HPDE6-E6E7 (cell line): ENCODE measurements at regions not wholly inside any gene's neighbourhood (a gene's known extent, or its start where the extent isn't known, plus 50 kb on each side); places are given as distances from the start of the nearest gene placed in this dataset.

Experiments used
- DNase-seq: peaks from one replicate; pipeline ENCODE4 v3.0.0; 2011; ENCODE audit warnings: missing footprints; ENCODE audit errors: extremely low spot score

DNA sequence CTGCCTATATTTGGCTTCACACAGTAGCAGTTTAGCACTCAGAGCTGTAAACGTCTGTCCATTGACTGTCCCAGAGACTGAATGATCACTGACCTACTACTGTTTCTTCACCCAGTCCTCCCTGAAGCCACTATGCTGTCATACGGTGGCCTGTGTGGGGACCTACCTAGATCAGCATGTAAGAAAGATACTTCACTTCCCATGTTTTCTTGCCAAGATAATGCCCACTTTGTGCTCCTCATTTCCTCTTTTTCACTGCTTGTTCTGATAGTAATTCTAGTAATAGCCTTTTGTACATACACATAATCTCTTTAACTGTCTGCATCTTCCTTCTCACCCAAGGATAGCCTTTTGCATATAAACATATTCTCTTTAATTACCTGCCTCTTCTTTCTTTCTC is 109.9 kb upstream of the TIAM2 start:
- DNase-seq, result no peak

DNA sequence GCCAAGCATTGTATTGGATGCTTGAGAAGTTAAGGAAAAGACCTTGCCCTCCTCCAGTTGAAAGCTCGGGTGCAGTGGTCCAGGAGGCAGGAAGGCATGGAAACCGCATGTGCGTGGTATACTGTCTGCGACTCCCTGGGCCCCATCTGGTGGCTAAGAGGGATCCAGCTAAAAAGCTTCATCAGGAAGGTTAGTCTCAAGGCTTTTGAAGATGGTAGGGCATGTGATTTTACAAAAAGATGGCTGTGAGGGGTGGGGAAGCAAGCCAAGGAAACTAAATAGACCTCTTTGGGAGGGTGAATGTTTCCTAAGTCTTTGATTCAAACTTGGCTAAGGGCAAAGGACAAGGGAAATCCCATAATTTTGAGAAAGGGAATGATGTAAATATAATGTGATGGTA is 109.1 kb upstream of the TIAM2 start:
- DNase-seq, result no peak

DNA sequence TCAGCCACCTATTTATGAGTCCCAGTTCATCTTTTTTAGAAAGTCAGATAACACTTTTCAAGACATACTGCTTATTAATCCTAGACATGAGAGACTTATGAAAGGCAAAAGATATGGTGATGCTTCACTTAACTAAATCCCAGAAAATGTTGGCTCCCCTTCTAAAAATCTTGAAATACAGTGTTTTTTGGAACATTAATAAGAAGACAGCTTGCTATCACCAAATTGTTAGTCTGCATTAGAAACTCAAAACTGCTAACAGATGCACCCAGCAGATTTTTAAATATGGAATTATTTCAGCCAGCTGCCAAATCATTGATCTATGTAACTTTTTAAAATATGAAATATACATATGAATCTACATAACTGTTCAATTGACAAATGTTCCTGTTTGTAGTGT is 108.6 kb upstream of the TIAM2 start:
- no peak for DNase-seq

DNA sequence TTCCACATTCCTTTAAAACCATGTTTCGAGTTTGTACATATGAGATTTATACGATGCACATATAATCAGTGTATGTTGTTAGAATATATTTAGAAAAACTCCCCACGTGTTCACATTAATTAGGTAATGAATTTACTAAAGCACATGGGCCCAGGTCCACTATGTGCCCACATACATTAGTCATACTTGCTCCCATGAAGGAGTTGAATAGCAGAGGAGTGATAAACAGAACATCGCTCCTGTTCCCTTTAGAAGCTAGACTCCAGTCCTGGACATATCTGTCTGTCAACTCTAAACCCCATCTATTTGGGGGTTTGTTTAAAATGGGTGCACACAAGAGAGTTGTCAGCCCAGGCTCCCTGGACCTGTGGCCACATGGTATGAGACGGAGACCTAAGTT is 108.1 kb upstream of the TIAM2 start:
- no peak for DNase-seq

DNA sequence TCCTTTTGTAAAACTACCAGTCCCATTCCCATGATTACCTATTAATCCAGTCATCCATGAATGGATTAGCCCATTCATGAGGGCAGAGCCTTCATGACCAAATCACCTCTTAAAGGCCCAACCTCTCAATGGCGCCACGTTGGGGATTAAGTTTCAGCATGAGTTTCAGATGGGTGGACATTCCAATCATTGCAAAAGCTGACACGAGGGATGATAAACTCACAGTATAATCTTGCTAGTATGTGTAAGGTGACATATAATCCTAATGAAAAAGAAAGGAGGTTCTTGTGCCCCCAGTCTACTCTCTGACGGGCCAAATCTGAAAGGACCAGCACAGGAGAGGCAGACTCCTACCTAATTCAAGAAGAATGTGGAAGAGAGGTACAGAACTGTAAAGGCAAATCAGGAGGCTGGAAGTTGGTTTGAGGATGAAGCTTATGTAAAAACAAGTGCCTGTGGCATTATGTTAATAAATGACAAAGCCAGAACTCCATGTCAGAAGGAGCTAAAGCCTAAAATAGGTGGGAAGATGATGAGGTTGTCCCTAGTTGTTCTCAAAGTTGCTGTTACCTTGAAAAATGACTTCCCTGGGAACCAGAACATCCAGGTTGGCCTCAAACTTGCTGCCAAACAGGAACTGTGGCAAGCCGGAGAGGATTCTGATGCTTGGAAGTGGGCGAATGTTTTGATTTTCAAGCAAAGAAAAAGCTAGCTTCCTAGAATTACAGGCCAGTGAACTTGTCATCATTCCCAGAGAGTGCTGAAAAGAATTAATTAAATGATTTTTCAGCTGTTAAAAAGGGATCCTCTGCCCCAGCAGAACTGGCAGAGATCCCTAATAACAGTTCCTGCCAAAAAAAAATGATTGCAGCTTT is 106.5 kb upstream of the TIAM2 start:
- DNase-seq, result no peak

DNA sequence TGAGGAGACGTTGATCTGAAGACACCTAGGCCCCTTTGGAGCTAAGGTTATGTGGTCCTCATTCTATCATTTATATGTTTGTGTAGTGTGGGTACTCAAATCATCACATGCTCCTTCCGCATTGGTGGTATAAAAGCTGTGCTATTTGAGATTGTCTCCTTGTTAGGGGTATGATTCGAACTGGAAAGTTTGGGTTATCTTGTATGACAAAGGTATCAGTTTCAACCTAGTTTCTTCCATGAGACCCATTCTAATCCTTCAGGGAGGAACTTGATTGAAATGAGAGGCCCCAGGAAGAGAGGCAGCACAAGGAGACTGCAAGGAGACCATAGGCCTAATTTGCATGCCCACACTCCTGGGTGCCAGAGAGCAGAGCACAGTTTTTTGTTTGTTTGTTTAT is 104.2 kb upstream of the TIAM2 start:
- no peak for DNase-seq

DNA sequence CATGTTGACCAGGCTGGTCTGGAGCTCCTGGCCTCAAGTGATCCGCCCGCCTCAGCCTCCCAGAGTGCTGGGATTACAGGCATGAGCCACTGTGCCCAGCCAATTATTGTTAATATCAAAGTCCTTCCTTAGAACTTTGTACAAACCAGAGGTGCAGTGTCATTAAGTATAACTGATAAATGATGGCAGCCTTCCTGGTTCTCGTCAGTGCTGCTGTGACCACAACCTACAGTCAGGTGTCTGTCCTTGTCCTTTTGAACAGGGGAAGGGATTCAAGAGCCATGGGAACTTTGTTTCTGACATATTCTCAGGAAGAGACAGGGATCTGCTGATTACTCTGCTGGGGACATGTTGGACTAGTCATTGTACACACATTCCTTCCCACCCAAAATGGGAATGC is 103.2 kb upstream of the TIAM2 start:
- no peak for DNase-seq

DNA sequence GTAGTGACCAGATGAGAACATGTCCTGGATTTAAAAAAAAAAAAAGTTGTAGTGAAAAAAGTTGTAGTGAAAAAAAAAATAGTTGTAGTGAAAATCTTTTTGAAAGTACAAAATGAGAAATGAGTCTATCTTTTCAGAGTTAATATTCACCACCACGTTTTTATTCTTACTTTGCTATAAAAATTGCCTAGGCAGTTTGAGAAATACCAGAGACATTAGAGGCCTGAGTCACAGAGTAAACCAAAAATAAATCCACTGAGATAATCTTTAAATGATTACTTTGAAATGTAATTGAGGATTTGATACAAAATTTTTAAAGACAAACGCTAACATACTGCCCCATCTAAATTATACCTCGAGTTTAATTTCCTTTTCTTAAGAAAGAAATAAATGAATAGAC is 101.2 kb upstream of the TIAM2 start:
- no peak for DNase-seq

DNA sequence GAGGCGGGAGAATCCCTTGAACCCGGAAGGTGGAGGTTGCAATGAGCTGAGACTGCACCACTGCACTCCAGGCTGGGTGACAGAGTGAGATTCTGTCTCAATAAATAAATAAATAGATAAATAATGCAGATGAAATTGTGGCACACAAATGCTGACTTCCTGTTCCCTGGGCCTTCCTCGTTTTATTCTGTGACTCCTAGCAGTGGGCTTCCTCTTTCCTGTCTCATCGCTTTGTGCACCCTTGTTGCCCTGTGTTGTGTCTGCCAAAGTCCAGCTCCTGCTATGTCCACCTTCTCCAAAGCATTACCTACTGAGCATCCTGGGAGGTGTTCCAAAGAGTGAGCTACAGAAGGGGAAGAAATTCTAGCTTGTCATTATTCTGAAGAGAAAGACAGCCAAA is 100.2 kb upstream of the TIAM2 start:
- no peak for DNase-seq

DNA sequence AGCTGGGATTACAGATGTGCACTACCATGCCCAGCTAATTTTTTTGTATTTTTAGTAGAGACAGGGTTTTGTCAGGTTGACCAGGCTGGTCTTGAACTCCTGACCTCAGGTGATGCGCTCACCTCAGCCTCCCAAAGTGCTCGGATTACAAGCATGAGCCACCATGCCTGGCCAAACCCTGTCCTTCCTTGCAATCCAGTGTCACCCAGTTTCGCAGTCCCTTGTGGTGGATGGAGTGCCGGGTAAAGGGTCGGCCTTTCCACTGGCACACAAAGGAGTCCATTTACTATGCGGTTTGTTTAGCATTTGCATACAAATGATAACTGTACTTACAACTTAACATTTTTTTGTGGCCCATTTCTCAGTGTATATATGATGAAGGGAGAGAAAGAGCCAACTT is 99.3 kb upstream of the TIAM2 start:
- DNase-seq, result no peak

DNA sequence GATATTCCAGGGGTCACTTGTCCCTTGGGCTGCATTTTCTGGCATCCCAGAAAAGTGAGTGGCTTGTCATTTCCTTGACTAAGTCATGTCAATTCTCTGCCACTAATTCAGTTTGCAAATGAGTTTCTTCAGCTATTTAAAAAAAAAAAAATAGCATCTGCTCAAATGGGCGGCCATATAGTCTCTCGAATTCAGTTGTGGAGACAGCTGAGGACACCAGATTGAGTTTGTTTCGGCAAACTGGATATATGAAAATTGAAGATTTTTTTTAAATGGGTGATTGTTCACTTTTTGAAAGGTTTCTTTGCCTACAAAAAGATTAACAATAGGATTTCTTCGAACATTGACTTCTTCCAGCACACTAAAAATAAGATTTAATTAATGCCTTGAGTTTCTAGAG is 96.3 kb upstream of the TIAM2 start:
- no peak for DNase-seq

DNA sequence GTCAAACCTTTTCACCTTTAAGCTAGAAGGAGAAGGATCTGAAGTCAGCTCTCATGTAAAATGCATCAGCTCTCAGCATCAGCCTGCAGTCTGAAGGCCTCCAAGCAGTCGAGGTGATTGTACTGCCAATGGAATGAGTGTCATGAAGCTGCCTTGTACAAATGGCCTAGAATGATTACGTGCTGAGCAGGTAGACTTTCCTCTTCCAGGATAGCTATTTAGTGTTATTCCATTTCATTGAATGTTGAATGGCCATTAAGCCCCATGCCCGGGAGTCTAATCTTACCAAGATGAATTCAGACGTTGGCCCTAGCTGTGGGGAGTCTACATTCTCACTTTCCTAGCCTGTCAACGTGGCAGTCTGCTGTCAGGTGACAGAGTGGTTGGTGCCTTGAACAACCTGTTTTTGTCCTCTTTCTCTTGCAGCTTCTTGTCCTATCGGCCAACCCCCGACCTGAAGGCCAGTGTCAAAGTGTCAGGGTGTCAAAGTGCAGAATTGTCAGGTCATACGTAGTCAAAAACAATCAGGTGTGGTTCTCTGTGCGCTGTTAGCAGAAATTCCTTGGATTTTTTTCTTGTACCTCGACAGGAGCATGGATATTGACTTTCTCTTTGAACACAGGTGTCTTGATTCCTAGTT is 95.2 kb upstream of the TIAM2 start:
- no peak for DNase-seq

DNA sequence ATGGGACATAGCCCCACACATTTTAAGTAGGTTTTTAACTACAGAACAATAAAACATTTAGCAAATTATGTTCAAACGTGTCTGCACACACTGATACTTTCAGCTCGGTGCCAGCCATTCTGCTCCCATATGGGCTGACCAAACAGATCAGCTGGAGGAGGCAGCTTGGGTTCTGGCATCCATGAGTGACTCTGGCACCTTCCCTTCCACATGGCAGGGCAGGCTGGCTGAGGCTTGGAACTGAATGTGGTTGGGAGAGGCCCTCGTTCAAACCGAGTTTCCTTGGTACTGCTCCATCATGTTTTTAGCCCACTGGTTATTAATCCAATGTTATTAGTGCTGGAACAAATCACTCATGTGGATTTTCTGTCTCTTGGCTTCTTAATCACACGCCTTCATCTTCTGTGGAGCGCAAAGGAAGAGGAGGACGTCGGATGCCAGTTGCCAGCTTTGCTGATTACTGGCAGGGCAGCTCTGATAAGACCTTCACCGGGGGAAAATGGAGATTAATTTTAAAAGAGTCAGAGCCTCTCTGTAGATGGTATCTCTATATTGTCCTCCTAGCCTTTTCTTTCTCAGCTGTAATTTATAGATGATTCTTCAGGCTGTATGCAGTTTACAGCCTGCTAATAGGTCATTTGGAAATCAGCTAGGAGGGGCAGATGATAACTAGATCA is 93.1 kb upstream of the TIAM2 start:
- DNase-seq, result no peak

DNA sequence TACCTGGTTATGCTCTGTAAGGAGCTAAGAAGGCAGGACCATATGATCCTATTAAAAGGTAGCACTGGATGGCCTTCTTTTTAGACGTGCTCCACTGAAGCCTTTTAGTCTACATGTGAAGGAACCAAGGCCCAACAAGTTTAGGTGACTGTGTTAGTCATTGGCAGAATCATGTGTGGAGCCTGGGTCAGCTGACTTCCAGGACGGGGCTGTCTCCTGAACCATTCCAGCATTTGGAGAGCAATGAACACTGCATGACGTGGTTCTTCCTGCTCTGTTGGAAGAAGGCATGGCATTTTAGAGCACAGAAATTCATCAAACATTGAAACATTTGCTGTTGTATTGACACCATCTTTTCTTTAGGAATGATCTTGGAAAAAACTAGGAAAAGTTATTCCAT is 87.8 kb upstream of the TIAM2 start:
- no peak for DNase-seq

DNA sequence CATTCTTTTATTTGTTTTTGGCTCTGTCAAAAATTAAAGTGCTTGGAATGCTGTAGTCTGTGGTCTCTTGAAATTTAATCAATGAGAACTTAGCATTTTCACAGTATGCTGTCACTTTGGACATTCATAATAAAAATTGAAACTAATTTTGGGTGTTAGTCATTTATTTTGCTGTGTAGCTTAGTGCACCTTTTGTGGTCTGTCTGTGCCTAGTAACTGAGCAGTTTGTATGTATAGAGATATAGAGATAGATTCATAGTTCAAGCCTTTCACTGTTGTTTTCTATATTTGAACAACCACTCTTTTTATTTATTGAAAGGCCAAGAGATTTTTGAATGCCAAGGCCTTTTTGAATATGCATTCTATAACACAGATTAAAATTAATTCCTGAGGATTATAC is 86.4 kb upstream of the TIAM2 start:
- DNase-seq, result no peak

DNA sequence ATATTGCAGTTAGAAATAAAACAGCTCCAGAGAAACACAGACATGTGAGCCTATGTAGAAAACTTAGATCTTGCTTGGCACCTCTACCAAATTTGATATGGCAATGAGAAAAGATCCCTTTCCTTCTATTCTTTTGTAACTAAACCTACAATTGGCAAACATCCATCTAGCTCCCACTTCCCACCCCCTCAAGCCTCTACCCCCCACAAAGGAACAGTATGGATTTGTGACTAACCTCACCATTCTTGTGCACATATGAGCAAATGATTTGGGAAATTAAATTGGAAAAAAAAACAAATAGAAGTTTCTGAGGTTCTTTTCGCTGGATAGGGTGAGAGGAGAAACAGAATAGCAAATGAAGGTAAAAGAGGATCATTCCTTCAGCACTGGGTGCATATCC is 85.8 kb upstream of the TIAM2 start:
- DNase-seq, result no peak

DNA sequence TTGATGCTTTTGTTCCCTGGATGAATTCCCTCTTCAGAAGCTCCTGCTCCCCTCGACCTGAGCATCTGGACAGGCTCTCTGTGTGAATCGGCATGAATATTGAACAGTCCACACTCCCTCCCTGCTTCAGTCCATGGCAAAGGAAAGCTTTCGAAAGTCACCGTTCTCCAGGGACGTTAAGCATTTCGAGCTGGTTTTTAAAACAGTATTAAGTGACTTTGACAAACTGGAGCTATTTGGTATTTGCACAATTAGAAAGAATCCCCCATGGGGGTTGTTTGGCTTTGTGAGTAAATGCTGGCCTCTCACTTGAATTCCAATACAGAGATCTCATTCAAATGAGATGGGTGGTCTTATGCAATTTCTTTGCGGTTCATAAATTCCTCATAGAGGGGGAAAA is 85.3 kb upstream of the TIAM2 start:
- no peak for DNase-seq

DNA sequence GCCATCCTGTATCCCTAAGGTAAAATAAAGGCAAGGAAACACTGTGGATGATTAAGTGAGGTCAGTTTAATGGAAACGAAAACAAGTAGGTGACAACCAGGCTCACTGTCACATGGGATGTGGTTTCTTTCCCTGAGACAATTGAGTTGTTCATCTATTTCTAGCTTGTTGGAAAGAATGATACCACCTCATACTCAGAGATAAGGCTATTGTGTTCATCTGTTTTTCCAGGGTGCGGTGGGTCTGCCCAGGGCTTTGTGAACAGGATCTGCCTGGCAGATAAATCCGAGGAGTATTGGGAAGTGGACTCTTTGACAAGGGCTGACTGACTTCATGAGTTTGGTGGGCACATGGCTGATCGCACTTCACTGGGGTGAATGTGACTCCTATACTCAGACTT is 80.8 kb upstream of the TIAM2 start:
- no peak for DNase-seq

DNA sequence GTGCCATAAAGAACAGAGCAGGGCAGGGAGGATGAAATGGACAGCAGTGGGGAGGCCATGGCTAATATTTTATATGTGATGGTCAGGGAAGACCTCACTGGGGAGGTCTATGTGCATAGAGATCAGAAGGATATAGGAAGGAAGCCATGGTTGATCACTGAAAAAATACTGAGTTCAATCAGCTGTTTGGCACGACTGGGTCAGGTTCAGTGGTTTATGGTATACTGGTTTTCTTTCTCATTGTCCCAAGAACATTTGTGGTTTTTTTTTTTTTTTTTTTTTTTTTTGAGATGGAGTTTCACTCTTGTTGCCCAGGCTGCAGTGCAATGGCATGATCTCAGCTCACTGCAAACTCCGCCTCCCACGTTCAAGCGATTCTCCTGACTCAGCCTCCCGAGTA is 78.3 kb upstream of the TIAM2 start:
- DNase-seq, result no peak

DNA sequence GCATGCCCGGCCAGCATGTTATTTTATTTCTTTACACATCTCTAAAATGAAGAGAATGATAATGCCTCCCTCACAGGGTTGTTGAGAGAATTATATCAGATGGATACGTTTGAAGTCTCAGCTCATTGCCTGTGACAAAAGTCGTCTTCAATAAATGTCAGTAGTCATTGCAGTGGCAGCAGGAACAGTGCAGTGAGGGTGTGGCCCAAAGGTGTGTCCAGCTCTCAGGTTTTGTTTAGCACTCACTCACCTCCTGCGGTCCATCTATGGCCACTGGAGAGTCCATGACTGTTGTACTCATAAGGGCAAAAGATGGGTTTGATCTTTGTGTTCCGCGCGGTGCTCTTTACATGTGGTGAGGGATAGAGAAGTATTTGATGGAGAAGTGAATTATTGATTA is 77.2 kb upstream of the TIAM2 start:
- DNase-seq, result no peak

DNA sequence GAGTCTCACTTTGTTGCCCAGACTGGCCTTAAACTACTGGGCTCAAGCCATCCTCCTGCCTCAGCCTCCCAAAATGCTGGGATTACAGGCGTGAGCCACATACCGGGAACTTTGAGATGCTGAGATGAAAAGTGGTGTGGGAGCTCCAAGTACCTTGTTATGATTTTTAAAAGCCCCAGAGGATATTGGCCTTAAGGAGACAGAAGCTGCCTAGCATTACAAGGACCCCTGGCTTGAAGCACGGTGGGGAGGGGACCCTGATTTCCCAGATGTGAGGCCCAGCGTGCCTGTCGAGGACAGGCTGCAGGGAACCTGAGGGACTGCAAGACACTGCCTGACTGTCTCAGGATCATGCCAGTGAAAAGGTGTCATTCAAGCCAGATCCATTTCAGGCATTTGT is 75.3 kb upstream of the TIAM2 start:
- no peak for DNase-seq

DNA sequence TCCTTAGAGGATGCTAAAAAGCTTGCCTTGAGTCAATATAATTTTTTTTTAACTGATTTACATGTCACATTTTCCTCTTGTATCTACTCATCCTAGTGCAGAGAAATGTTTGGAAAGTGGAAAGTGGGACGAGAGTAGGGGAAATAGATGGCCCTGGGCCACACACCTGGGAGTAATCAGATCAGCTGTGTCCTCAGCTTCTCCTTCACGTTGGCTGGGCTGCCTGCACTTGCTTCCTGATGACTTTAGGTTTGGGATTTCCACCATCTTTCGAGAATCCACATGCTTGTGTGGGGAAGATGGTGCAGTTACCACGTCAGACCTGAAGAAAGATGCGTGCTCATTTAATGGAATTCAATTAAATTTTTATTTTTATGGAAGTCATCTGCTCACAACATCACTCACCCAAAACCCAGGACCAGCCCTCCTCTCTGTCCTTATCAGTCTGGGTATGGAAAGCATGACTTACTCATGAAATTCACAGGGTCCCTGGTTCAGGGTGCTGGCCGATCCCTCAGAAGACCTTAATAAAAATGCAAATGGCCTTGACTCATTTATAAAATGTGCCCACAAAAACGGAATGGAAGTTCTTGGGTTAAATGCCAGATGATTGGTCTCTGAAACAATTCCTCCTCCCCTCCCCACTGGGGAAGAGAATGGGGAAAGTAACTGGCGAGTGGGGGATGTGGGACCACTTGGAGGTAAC is 74.5 kb upstream of the TIAM2 start:
- DNase-seq, result no peak

DNA sequence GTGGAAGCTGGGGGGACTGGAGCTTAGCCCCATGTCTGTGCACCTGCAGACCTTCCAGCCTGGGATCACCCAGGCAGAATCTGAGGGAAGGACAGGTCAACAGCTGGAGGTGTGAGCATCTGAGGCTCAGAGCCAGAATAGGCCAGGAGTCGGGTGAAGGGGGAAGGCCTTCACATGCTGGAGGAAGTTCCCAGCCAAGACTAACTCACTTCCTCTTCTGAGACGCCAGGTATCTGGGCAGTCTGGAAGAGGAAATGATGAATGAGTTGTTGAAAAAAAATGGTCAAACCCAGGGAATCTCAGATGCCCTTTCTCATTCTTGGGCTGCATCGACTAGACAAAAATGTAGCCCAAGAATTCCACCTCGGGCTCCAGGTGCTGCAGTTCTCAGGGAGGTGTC is 73.6 kb upstream of the TIAM2 start:
- no peak for DNase-seq
